ENCODE measurements at regions not wholly inside any gene's neighbourhood (a gene's known extent, or its start where the extent isn't known, plus 50 kb on each side); places are given as distances from the start of the nearest gene placed in this dataset.

DNA sequence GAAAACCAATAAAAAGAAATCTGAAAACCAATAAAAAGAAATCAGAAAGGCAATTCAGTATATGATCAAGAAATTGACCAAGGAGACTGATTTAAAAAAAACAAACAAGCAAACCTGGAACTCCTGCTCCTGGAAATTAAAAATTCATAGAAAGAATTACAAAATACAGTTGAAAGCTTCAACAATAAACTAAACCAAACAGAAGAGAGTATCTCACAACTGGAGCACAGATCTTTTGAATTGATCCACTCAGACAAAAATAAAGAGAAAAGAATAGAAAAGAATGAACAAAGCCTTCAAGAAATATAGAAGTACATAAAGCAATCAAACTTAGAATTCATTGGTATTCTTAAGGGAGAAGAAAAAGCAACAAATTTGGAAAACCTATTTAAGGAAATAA, 271.4 kb downstream of the MBNL1 start:
- ChIA-PET POLR2A (no interaction called here), CTCF (interaction anchor here (0.7 kb wide), 1 partner anchor 68 kb away, joined by 4 read pairs; no protein-coding TSS in a partner anchor)
- no peaks in the 10 kb centered on the region for H3K9me3 ChIP-seq
- BruUV-seq (replicated peaks) = no TSS peak
- Mint-ChIP-seq H3K27me3 (ENCODE audit: insufficient read depth, unreplicated experiment) (peaks cover 3% of the 10 kb centered on the region), H3K36me3 (ENCODE audit: insufficient read depth, unreplicated experiment) (no peaks in the 10 kb centered on the region), H3K9me3 (ENCODE audit: unreplicated experiment) (no peaks in the 10 kb centered on the region), H3K4me3 (ENCODE audit: unreplicated experiment) (no peak overlapping the region), H3K27ac (ENCODE audit: unreplicated experiment) (no peak overlapping the region), H3K4me1 (ENCODE audit: low read depth, unreplicated experiment) (no peaks in the 10 kb centered on the region)
- H3K36me3 ChIP-seq (ENCODE audit: control insufficient read depth, insufficient read depth, low read length) = no peaks in the 10 kb centered on the region
- no peaks in the 10 kb centered on the region for H3K4me1 ChIP-seq
- intact Hi-C loops (cut with micrococcal nuclease; ENCODE audit: unreplicated experiment) = no loop called here
- TF ChIP-seq, protein P1, sequence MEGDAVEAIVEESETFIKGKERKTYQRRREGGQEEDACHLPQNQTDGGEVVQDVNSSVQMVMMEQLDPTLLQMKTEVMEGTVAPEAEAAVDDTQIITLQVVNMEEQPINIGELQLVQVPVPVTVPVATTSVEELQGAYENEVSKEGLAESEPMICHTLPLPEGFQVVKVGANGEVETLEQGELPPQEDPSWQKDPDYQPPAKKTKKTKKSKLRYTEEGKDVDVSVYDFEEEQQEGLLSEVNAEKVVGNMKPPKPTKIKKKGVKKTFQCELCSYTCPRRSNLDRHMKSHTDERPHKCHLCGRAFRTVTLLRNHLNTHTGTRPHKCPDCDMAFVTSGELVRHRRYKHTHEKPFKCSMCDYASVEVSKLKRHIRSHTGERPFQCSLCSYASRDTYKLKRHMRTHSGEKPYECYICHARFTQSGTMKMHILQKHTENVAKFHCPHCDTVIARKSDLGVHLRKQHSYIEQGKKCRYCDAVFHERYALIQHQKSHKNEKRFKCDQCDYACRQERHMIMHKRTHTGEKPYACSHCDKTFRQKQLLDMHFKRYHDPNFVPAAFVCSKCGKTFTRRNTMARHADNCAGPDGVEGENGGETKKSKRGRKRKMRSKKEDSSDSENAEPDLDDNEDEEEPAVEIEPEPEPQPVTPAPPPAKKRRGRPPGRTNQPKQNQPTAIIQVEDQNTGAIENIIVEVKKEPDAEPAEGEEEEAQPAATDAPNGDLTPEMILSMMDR (IDR thresholded peaks at IDR 0.05; ENCODE audit: insufficient read depth in 1 of 2, low read depth in 1 of 2, low read length in 1 of 2, severe bottlenecking in 1 of 2, unreplicated experiment in 1 of 2) = no peak
- no peaks in the 10 kb centered on the region for H3K27me3 ChIP-seq (replicated peaks; ENCODE audit: control insufficient read depth, insufficient read depth, low read length)
- H3K4me3 ChIP-seq (ENCODE audit: low read depth, low read length) = no peak overlapping the region
- DNase-seq = no peak

- H3K27ac Mint-ChIP-seq (ENCODE audit: unreplicated experiment) = no peak overlapping the region
- Histone ChIP-seq H3K9me3 (no peaks in the 10 kb centered on the region), H3K36me3 (ENCODE audit: control insufficient read depth, insufficient read depth, low read length) (no peaks in the 10 kb centered on the region), H3K4me1 (no peaks in the 10 kb centered on the region), H3K27me3 (replicated peaks; ENCODE audit: control insufficient read depth, insufficient read depth, low read length) (no peaks in the 10 kb centered on the region), H3K4me3 (ENCODE audit: low read depth, low read length) (no peak overlapping the region)
- H3K4me1 Mint-ChIP-seq (ENCODE audit: low read depth, unreplicated experiment) = no peaks in the 10 kb centered on the region
- ChIA-PET CTCF (no interaction called here), POLR2A (no interaction called here)
- intact Hi-C loops (cut with micrococcal nuclease; ENCODE audit: unreplicated experiment) = no loop called here
- BruUV-seq (replicated peaks) = no TSS peak
- H3K4me3 Mint-ChIP-seq (ENCODE audit: unreplicated experiment) = no peak overlapping the region
- H3K9me3 Mint-ChIP-seq (ENCODE audit: unreplicated experiment) = no peaks in the 10 kb centered on the region
- TF ChIP-seq, protein P1 (IDR thresholded peaks at IDR 0.05; ENCODE audit: insufficient read depth in 1 of 2, low read depth in 1 of 2, low read length in 1 of 2, severe bottlenecking in 1 of 2, unreplicated experiment in 1 of 2) = no peak
- DNase-seq = no peak
- H3K36me3 Mint-ChIP-seq (ENCODE audit: insufficient read depth, unreplicated experiment) = no peaks in the 10 kb centered on the region
- H3K27me3 Mint-ChIP-seq (ENCODE audit: insufficient read depth, unreplicated experiment) = peaks cover 2% of the 10 kb centered on the region
These were observed 278.4 kb downstream of the MBNL1 start for GRCh38 chr3:152547153-152547552.

GRCh38 chr3:152549263-152549662, 280.5 kb downstream of the MBNL1 start:
- Mint-ChIP-seq H3K4me1 (ENCODE audit: low read depth, unreplicated experiment) (no peaks in the 10 kb centered on the region), H3K4me3 (ENCODE audit: unreplicated experiment) (no peak overlapping the region), H3K27ac (ENCODE audit: unreplicated experiment) (no peak overlapping the region), H3K9me3 (ENCODE audit: unreplicated experiment) (no peaks in the 10 kb centered on the region), H3K36me3 (ENCODE audit: insufficient read depth, unreplicated experiment) (no peaks in the 10 kb centered on the region), H3K27me3 (ENCODE audit: insufficient read depth, unreplicated experiment) (peaks cover 2% of the 10 kb centered on the region)
- BruUV-seq (replicated peaks) = no TSS peak
- Histone ChIP-seq H3K36me3 (ENCODE audit: control insufficient read depth, insufficient read depth, low read length) (no peaks in the 10 kb centered on the region), H3K9me3 (no peaks in the 10 kb centered on the region), H3K4me1 (no peaks in the 10 kb centered on the region), H3K4me3 (ENCODE audit: low read depth, low read length) (no peak overlapping the region), H3K27me3 (replicated peaks; ENCODE audit: control insufficient read depth, insufficient read depth, low read length) (no peaks in the 10 kb centered on the region)
- POLR2A ChIA-PET = no interaction called here
- TF ChIP-seq, protein P1 (IDR thresholded peaks at IDR 0.05; ENCODE audit: insufficient read depth in 1 of 2, low read depth in 1 of 2, low read length in 1 of 2, severe bottlenecking in 1 of 2, unreplicated experiment in 1 of 2) = no peak
- CTCF ChIA-PET = no interaction called here
- intact Hi-C loops (cut with micrococcal nuclease; ENCODE audit: unreplicated experiment) = no loop called here
- no peak for DNase-seq

All from Caco-2 (cell line).